GM21423 (cell line): ENCODE measurements at regions not wholly inside any gene's neighbourhood (a gene's known extent, or its start where the extent isn't known, plus 50 kb on each side); places are given as distances from the start of the nearest gene placed in this dataset.
"Not testable (repeated sequence)": the region's sequence is repeated elsewhere in the genome, so short reads cannot be mapped to it uniquely, and the experiment has no call there.

Source experiments
- ATAC-seq: cut with Tn5 transposase; IDR thresholded peaks from one replicate; pipeline ENCODE4 v1.9.1; 2021; ENCODE audit warnings: mild to moderate bottlenecking, moderate library complexity; ENCODE audit not compliant: unreplicated experiment

DNA sequence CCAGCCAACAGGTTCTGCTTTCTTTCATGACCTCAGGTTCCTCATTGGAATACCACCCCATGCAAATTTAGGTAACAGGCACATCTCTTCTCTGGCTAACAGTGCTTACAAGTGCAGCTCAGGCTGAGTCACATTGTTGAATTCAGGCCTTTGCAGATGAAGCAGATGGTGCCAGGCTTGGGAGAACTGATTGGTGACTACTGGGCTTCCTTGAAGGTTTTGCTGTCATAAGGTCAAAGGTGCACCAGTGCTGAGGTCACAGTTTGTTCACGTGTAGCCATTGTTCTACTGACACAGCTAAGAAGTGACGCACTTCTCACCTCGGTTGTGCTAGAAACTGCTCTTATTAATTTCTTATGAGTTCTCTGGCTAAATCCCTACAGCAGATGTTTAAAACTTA, 128.6 kb upstream of the BMPER start:
- no peak for ATAC-seq

DNA sequence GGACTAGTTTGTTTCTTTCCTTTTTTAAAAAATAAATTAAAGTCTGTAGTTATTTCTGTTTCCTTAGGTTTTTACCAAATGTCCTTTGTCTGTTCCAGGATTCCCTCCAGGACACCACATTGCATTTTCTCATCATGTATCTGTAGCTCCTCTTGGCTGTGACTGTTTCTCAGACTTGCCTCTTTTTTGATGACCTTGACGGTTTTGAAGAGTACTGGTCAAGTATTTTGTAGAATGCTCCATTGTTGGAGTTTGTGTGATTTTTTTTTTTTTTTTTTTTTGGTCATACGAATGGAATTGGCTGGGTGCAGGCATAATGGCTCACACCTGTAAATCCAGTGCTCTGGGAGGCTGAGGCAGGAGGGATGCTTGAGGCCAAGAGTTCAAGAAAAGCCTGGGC, 127.1 kb upstream of the BMPER start:
- no peak for ATAC-seq

DNA sequence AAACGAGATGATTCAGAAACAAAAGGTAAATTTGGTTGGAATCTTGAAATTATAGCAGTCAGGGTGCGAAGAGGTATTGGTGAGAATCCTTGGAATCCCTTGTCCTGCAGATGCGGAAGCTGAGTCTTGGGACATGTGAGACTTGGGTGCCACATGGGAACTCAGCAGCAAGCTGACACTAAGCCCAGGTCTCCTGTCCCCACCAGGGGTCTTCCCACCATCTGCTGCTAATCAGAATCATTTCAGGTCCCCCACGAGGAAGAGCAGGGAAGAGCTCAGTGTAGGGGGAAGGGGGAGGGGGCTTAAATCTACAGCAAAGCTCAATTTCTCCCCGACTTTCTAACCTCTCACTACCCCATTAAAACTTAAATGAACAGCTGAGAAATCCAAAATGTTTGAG, 126.1 kb upstream of the BMPER start:
- ATAC-seq, result no peak

DNA sequence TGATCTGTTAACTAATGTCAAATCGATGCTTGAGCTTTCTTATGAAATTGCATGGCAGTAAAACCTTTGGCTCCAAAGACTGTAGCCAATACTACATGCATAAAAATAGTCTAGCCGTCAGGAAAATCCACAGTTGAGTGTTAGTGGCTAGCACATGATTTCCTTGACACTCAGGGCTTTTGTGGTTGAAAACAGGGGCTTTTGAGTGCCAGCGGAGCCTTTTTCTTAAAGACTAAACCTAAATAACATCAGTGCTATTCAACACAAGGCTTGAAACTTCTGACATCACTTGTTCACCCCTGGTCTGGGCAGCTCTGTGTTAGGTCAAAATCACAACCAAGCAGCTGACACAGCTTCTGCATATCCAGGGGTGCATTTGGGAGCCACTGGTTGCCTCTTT, 124.2 kb upstream of the BMPER start:
- no peak for ATAC-seq

DNA sequence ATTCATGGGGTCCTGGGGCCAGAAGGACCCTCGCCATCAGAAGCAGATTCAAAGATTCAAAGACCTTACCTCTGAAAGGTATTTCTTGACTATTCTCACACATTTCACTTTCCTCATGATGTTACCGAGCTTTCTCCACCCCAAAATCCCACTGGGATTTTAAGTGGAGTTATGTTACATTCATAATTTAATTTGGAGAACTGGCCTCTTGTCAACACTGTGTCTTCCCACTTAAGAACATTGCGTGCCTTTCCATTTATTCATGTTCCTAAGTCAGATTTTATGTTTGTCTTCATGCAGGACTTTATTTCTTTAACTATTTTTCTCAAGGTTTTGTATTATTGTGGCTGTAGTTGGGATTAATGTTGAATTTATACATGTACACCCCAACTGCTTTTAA, 123.5 kb upstream of the BMPER start:
- ATAC-seq, result no peak

DNA sequence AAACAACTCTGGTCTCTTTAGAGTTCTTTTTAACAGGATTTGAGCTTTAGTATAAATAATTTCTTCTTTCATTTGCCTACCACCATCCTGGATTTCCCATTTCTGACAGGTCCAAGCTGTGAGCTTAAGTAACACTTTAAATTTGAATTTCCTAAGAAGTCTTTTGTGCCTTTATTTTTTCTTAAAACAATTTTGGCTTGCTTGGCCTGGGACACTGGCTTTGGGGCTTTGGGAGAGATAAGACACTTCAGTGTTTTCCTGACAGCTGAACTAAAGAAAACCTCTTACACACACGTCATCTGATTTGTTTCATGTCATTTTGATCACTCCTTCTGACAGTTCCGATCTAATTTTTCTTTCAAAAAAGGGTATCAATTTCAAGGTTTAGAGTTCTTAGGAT, 121.3 kb upstream of the BMPER start:
- ATAC-seq, result no peak

DNA sequence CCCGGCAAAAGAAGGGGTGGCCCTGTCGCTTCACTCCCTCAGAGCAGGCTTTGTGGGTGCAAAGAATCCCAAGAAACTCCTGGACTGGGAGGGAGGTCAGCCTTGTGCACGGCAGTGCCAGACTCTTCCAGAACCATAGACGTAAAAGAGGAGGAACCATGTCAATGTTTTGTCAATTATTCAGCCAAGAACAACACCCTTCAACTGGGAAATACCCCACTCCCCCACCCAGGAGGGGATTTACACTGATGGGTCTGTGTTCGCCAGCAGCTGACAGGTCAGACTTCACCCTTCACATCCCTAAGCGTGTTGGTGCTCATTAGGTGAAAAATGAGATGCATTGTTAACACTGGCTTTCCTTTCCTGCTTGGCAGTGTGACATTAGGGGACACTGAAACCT, 116.8 kb upstream of the BMPER start:
- no peak for ATAC-seq

DNA sequence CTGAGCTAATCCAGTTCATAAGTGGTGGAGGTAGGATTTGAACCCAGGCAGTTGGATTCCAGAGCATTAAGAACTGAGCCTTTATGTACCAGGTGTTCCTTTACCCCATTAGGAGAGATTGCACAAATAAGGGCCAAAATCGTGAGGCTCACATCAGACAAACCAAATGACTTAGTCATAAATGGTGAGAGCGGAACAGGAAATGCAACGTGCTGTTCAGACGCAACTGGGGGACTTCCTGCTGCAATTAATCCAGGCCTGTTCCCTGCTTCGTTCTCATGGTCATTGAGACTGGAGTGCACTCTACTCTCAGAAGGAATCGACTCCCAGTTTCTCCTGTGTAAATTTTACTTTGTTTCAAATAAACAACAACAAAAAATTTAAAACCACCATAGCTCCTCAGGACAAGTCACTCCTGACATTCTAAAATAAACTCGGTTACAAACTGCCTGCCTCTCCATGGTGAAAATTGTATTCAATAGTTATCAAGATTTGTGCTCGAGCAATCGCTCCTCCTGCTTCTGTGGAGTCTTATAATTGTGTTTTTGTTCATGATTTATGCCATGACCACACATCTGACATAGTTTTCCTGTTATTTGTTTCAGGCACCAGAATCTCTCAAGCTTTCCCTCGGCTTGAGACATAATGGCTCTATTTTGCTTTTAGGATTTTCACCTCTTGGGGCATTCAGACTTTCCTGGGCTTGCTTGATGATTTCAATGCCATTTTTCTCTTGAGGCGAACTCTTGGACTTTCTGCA, 115.3 kb upstream of the BMPER start:
- ATAC-seq, result no peak

DNA sequence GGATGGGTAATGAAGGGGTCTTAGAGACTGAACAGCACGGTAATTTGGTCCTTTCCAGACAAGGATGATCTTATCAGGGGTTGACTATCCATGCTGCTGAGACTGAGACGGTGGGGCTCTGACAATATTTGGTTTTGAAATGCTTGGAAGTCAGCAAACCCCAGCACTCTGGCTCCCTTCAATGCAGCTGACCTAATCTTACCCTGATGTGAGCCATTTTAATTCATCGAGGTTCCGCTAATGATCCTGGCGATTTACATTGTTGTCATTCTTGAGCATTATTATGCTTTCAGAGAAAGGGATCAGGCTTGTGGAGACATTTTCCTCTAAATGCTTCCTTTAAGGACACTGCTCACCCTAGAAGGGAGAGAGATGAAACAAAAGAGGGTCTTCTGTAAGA, 114.6 kb upstream of the BMPER start:
- ATAC-seq, result no peak

DNA sequence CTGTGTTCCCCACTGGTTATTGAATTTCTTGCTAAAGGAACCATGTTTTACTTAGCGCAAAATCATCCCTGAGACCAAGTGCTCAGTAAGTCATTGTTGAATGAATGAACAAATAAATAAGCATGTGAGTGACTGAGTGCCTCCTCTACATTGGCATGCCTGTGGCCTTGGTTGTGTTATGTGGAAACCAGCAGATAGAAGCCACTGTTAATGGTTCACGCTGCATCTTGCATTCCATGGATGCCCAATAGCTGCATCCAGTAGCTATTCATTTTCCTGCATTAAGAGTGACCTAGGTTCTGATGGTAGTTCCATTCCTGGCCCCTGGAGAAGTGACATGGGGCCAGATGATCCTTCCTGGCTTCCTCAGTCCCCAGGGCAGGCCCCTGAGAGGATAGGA, 113.3 kb upstream of the BMPER start:
- ATAC-seq, result no peak

DNA sequence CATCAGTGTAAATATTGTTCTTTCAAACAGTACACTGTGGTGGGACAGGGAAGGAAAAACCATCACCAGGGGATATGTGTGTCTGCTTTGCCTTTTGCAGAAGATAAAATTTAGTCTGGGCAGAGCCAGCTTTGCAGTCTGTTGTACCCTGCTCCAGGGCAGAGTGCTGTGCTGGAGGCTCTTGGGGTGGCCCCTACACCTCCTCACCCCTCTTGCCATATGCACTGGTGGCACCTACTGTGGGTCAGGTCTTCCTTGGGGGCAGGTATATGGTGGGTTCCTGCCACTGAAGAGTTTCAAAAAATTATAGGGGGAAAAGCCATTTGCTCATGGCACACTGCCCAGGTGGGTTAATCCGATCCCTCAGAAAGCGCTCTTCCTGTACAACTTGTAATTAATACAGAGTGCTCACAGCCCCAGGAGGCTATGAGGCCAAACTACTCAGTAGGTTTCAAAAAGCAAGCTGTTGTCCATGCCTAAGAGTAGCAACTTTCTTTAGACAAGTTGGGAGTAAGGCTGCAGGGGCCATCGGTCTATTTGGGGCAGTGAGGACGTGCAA, 112.7 kb upstream of the BMPER start:
- ATAC-seq, result no peak

DNA sequence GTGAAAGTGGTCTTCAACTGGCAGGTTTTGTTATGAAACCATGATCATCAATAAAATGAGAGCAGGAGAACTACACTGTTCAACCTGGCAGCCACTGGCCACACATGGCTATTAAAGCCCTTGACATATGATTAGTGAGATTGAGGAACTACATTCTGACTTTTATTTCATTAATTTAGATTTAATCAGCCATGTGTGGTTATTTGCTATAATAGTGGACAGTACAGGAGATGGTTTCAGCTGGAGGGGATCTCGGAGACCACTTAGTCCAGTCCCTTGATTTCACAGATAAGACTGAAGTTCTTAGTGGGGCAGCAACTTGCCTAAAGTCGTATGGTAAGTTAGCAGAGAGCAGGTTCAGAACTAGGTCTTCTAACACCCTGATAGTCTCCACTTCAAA, 111.7 kb upstream of the BMPER start:
- ATAC-seq, result no peak

DNA sequence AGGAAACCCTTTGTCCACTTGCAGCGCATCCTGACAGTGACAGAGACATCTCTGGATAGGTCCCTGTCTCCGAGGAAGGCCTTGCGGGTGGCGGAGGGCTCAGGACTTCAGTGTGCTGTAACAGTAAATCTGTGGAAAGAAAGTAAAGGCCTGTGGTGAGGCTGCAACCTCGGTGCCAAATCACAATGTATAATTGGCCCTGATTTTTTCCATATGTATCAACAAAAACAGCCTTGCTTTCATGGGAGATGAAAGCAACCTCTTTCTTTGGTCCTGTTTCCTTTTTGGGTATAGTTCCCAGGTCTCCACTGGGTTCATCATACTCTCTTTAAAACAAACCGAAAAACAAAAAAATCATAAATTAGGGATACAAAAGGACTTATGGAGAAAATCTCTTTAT, 110.9 kb upstream of the BMPER start:
- ATAC-seq, result no peak

DNA sequence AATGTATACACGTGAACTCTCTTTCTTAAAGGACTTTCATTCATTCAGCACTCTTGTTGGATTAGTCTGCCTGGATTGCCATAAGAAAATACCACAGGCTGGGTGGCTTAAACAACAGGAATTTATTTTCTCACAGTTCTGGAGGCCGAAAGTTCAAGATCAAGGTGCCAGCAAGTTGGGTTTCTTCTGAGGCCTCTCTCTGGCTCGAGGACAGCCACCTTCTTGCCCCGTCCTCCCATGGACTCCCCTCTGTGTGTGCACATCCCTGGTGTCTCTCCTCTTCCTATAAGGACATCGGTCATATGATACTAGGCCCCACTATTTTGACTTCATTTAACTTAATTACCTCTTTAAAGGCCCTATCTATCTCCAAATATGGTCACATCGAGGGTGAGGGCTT, 110.4 kb upstream of the BMPER start:
- no peak for ATAC-seq

DNA sequence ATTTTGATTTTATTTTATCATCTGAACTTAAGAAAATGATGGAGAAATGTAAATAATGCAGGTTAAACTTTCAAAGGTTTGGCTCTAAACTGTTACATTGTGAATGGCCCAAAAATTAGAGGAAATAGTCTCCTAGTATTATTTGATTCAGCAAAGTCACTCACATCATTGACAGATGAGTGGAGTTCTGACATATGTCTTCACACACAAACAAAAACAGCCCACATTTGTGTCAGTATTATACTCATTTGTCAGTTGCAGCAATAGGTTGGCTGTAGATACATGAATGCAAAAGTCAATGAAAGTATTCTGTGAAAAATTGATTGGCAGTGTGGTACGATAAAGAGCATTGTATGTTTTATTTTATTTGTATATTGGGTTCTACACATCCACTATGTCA, 108.8 kb upstream of the BMPER start:
- ATAC-seq, result no peak

DNA sequence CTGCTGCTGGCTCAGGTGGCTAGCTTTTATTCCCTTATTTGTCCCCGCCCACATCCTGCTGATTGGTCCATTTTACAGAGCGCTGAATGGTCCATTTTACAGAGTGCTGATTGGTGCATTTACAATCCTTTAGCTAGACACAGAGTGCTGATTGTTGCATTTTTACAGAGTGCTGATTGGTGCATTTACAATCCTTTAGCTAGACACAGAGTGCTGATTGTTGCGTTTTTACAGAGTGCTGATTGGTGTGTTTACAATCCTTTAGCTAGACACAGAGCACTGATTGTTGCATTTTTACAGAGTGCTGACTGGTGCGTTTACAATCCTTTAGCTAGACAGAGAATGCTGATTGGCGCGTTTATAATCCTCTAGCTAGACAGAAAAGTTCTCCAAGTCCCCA, 107.8 kb upstream of the BMPER start:
- ATAC-seq, result not testable (repeated sequence)

DNA sequence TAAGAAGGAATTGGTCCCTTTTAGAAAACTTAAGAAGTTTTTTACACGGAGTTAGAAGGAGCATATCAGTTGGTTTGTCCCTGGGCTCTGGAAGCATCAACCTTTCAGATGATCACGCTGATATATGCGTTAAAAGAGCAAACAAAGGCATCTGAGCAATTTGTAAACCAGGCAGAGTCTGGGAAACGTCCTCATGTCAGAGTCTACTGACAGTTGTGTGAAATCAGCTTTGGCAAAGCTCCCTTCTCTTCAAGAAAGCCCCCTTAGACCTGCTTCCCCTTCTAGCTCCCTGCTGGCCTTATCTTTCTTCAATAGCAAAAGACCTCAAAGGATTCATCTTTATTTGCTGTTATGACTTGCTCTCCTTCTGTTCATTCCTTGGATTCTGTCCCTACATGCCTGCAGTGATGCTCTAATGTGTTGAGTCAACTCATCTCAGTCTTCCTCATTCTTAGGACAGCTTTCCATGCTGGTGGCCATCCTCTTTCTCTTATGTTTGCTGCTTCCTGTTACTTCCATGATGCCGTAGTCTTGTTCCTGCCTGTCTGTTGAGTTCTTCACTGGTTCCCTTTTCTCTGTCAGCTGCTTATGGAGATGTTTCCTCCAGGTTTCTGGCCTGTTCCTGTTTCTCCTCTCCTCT, 106.5 kb upstream of the BMPER start:
- no peak for ATAC-seq

DNA sequence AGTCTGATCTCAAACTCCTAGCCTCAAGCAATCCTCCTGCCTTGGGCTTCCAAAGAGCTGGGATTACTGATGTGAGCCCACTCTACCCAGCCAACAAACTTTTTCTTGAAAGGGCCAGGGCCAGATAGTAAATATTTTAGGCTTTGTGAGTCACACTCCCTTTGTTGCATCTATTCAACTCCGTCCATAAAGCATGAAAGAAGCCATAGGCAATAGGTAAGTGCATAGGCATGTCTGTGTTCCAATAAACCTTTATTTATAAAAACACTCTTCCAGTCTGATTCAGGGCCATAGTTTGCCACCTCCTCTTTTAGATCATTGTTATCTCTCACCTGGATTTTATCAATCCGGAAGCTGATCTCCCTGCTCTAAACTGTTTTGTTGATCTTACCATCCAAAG, 105.6 kb upstream of the BMPER start:
- no peak for ATAC-seq

DNA sequence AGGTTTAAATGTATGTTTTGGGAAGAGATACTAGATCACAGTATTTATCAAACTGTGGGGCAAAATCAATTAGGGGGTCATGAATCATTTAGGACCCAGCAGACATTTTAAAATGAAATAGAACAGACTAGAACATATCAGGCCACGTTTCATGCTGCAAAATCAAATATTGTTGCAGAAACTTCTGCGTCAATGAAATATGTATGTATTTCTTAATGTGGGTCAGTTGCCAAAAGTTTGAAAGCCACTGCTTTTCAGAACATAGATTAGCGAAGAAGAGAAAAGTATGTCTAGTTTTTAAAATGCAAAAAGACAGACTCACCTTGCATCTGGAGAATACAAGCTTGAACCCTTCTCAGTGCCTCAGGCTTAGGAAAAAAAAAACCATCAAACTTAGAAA, 102.7 kb upstream of the BMPER start:
- ATAC-seq, result no peak

DNA sequence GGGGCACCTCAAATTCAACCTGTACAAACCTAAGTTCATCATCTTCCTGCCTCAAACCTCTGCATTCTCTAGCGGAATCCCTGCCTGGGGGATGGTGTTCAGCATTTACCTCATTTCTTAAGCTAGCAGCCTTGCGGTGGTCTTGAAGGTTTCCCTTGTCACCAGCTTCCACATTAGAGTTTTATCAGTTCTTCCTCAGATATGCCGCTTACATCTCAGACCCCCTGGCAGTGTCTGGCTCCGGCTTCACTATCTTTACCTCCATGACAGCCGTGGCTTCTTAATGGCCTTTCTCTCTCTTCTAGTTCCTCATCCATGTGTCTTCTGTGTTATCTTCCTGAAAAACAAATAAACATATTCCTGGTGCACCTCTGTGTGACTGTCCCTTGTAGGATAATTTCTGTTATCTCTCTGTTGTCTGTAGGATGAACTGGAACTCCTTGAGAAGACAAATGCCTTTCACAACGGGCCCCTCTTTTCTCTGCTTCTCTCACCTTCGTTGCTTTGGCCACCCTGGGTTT, 101.1 kb upstream of the BMPER start:
- no peak for ATAC-seq

DNA sequence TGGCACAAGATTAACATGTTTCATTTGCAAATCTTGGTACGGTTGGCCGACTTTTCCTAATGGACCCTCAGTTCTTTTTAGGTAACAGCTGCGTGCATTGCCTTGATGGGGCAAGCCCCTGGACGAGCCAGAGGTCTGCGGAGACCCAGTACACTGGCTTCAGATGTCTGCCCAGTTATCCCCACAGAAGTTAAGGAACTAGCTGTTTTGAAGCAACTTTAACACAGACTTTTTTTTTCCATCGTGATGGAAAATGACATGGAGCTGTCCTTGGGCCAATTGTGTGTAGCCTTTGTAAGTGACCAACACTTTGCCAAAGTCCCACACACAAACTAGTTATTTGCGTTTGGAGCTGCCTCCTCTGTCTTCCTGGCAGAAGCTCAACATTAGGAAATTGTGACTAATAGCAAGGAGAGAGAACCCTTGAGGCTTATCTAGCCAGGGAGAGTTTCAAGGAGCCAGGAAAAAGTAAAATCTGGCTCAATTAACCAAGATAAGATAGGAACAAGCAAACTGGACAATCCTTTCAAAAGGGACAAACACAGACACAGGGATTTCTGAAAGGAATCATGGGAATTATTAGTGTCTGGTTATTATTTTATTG, 99.6 kb upstream of the BMPER start:
- no peak for ATAC-seq
